Fibroblast of skin of left biceps (primary cell): ENCODE measurements at regions not wholly inside any gene's neighbourhood (a gene's known extent, or its start where the extent isn't known, plus 50 kb on each side); places are given as distances from the start of the nearest gene placed in this dataset.

Experiments used
- DNase-seq, 2 experiments: peaks; one replicate each; pipeline ENCODE4 v3.0.0-alpha.2; 2013; ENCODE audit warnings: low read depth in 2 of 2

- DNase-seq: no peak
These were observed 110.3 kb upstream of the TMC3 start for GRCh38 chr15:81484086-81484955.

GRCh38 chr15:81483496-81483895 is 109.5 kb upstream of the TMC3 start:
- no peak for DNase-seq

- DNase-seq: no peak
These were observed 107.3 kb upstream of the TMC3 start for GRCh38 chr15:81481346-81481745.

GRCh38 chr15:81480645-81481053 is 106.6 kb upstream of the TMC3 start:
- peak; percentile 34 to 45 for DNase-seq

GRCh38 chr15:81478354-81478753 is 104.3 kb upstream of the TMC3 start:
- DNase-seq: no peak

- no peak for DNase-seq
These were observed 101.9 kb upstream of the TMC3 start for GRCh38 chr15:81475926-81476325.

GRCh38 chr15:81475471-81475870 is 101.5 kb upstream of the TMC3 start:
- no peak for DNase-seq

- no peak for DNase-seq
These were observed 99.9 kb upstream of the TMC3 start for GRCh38 chr15:81473946-81474345.

- DNase-seq: no peak
These were observed 99.2 kb upstream of the TMC3 start for GRCh38 chr15:81473177-81473576.

- DNase-seq: no peak
These were observed 97.1 kb upstream of the TMC3 start for GRCh38 chr15:81471151-81471550.

- no peak for DNase-seq
These were observed 95.1 kb upstream of the TMC3 start for GRCh38 chr15:81469154-81469553.

- DNase-seq: no peak
These were observed 92.7 kb upstream of the TMC3 start for GRCh38 chr15:81466741-81467140.

GRCh38 chr15:81454024-81454423 is 80.0 kb upstream of the TMC3 start:
- no peak for DNase-seq

GRCh38 chr15:81450721-81451120 is 76.7 kb upstream of the TMC3 start:
- no peak for DNase-seq

GRCh38 chr15:81449836-81450474 is 75.9 kb upstream of the TMC3 start:
- no peak for DNase-seq

GRCh38 chr15:81443040-81443820 is 69.2 kb upstream of the TMC3 start:
- DNase-seq: no peak

GRCh38 chr15:81442454-81442853 is 68.4 kb upstream of the TMC3 start:
- no peak for DNase-seq

- DNase-seq: no peak
These were observed 60.8 kb upstream of the TMC3 start for GRCh38 chr15:81434851-81435250.

GRCh38 chr15:81433462-81433861 is 59.4 kb upstream of the TMC3 start:
- DNase-seq: no peak

GRCh38 chr15:81432179-81432578 is 58.2 kb upstream of the TMC3 start:
- no peak for DNase-seq

- DNase-seq: no peak
These were observed 53.2 kb upstream of the TMC3 start for GRCh38 chr15:81427176-81427575.

- no peak for DNase-seq
These were observed 51.9 kb upstream of the TMC3 start for GRCh38 chr15:81425905-81426304.
